Activated CD4-positive, CD25-positive, alpha-beta regulatory T cell (primary cell): ENCODE measurements at regions not wholly inside any gene's neighbourhood (a gene's known extent, or its start where the extent isn't known, plus 50 kb on each side); places are given as distances from the start of the nearest gene placed in this dataset.

ENCODE experiments used
- DNase-seq, 4 experiments: peaks; one replicate each; lab custom pipeline; 2025; lab: John Stamatoyannopoulos, UW

DNA sequence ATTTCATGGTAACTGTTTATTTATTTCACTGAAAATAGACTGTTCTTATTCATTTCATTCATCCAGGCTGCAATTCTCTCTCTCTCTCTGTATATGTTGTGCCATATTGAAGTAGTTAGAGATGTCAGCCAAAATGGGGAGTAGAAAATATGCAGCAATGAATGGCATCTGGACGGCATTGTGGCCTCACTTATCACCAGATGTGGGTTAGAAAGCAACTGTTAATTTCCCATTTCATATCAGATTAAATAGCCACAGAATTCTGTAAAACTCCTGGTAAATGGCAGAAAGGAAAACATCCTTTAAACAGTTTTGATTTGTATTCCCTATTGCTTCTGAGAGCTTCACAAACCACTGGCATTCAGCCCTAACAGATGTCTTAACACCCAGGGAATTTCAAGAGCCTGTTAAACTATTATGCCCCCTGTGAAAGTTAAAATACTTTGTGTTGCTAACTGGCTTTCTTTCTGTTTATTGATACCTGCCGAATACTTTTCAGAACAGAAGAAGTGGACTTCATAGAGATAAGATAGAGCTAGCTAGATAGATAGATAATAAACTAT, 1763.3 kb upstream of the MIR17HG start:
- DNase-seq, result no peak

DNA sequence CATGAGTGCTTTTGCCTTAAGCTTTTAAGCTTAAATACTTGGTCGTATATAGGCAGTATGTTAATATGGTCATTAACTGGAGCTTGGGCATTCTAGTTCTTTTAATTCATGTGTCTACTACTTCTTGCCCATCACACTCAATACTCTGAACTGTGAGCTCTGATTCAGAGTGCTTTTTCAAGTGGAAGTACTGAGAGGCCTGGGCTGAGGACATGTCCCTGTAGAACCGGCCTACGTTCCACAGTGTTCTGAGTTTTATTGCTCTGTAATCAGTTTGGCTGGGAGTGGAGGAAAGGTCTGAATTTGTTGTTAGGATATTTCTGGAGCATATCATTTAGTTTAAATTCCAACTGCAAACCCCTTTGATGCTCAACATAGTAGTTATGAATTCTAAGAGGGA, 1744.8 kb upstream of the MIR17HG start:
- DNase-seq, result no peak

DNA sequence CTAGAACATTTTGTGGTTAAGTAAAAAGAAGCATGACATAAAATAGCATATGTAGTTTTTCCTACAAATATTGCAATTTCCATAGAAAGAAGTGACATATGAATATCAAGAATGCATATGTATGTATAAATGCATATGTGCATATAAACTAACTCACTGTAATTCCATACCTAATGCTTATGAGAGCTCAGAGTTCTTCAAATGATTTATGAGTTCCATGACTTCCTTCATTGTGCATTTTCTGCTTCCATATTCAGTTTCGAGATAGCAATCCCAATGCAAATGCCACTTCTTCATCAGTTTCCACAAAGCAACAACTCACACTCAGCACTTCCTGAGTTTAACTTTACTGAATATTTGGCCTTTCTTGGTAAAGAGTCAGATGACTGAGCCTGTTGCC, 1744.3 kb upstream of the MIR17HG start:
- DNase-seq, result no peak

DNA sequence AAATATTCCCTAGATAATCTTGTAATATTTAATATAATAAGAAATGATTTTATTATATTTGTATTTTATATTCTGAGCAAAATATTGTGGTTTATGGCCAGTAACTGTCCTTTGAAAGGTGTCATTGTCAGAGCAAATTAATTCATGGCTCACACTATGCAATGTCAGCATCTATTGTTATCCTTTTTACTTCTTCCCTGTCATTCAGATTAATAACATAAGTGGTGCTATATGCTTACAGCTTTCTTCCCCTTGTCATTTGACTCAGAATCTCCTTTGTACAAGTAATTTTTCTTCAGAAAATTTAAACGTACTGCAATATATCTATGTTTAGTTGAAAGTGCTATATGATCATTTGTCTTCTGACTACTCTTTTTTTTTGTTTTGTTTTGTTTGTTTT, 1738.2 kb upstream of the MIR17HG start:
- no peak for DNase-seq

DNA sequence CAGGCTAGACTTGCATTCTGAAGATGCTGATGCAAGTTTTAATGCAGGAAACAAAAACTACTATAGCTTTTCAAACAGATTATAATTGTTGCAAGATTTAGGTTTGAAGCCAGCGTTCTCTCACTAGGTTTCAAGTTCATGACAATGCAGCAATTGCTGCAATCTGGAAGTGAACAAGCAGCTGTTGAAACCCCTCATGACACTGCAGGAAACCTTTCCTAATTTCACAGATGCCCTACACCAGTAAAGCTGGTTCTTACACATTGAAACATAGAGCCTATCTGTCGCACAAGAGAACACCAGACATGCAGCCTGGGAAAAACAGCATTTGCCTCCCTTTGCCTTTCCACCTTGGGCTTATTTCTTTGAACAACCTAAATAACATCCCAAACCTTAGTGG, 1737.2 kb upstream of the MIR17HG start:
- no peak for DNase-seq

DNA sequence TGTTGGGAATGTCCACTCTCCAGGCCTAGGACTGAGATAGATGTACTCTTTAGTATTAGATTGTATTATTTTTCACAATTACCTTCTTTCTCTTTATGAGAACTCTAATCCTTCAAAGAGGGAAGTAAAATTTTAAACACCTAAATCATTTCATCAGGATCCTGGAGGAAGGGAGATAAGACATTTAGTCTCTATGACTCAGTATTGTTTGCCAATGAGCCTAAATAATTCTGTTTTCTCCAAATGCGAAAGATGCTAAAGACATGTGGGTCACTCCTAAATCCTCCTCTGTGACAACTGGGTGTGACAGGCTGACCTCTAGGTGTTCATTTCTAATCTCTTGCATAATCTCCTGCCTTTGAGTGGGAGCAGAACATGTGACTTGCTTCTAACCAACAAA, 1736.6 kb upstream of the MIR17HG start:
- no peak for DNase-seq

DNA sequence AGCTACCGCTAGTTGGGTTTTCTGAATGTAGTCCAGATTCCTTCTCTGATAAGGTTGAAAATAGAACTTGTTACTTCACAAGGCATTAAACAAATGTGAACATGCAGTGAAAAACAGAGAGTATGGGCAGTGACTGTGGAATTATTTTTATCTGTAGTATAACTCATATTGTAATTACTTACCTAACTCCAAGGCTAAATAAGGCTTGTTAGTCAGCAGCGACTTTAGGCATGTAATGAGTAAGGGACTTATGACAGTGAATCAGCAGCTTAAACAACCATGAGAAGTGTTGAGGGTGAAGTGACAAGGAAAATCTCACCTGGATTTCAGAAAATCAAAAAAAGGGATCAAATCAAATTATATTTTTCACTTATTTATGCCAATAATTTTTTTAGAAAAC, 1719.5 kb upstream of the MIR17HG start:
- no peak for DNase-seq

DNA sequence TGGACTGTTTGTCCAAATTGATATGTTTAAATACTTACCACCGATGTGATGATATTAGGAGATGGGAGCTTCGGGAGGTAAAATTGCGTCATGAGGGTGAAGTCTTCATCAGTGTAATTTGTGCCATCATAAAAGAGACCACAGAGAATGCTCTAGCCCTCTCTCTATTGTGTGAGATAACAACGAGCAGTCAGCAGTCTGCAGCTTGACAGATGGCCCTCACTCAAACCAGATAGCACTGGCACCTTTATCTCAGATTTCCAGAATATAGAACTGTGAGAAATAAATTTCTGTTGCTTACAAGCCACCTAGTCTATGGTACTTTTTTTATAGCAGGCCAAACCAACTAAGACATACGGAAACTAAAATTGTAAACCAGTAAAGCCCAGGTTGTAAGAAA, 1718.9 kb upstream of the MIR17HG start:
- no peak for DNase-seq

DNA sequence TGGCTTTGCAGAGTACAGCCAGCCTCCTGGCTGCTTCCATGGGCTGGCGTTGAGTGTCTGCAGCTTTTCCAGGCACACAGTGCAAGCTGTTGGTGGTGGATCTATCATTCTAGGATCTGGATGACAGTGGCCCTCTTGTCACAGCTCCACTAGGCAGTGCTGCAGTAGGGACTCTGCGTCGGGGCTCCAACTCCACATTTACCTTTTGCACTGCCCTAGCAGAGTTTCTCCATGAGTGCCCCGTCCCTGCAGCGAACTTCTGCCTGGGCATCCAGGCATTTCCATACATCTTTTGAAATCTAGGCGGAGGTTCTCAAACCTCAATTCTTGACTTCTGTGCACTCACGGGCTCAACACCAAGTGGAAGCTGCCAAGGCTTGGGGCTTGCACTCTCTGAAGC, 1697.3 kb upstream of the MIR17HG start:
- no peak for DNase-seq

DNA sequence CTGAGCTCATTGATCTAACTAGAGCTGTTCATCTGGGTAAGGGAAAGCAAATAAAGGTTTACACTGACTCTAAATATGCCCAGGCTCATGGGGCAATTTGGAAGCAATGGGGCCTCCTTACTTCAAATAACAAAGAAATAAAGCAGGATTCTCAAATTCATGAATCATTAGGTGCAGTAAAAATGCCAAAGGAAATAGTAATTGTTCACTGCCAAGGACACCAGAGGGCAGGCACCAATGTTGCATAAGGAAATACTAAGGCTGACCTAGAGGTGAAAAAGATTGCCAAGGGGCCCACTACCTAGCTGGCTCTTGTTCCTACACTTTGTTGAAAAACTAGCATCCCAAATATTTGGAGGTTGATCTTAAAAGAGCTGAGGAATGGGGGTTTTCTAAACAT, 1686.7 kb upstream of the MIR17HG start:
- no peak for DNase-seq

DNA sequence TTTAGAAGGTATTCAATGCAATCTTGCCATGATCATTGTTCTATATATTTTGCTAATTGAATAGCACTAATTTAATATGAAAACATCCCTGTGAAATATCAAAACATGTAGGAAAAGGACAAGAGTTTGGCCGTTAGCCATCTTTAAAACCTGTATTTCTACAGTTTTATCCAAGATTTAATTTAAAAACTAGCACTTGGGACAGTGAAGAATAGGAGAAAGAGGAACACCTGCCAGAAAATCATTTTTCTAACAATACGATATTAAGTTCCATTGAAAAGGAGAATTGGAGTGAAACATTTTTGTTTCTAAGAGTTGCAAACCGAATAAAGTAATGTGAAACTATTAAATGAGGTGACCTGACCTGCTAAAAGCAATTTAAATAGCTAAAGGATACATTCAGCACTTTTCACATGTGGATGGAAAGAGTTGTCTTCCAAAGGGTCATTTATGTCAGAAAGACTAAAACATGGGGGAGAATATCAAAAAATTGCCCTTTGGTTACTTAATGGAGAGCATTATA, 1673.6 kb upstream of the MIR17HG start:
- DNase-seq, result no peak

DNA sequence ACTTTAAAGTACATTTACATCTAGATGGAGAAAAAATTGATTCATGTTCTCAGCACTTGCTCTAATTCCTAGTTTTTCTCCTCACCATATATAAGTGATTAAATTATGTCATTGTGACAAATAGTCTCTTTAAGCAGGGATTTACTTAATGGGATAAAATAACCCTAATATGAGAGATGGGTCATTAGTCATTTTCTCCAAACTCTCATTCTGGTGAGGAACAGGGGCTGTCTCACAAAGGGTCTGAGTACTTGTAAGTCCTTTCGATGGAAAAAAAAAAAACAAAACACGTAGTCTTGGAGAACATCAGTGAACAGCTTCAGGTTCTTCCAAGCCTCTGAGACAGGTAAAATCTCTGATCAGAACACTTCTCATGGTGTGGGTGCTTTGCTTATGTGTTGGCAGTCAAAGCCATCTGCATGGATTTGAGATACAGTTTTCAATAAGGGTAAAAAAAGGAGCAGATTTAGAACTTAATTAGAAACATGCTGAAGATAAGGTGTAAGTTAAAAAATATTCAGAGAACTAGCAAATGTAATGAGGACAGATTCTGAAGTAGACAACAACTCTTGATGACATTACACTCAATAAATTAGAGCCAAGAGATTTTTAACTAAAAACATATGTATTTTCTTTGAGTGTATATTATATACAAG, 1668.9 kb upstream of the MIR17HG start:
- DNase-seq, result no peak

DNA sequence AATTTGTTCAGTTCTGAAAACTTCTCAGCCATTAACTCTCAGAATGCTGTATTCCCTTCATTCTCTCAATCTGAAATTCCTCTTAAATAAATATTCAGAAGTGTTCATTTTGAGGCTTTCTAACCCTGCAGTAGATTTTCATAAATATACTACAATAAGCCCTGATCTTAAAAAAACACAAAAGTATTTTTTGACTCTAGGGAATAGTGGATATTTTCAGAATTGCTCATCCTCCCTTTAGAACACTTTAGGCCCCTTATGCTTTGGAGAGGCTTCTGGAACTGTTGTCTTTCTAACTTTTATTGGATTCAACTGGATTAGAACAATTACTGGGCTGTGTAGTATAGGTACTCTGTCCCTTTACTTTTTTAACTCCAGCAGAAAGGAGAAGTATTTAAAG, 1662.6 kb upstream of the MIR17HG start:
- DNase-seq, result no peak

DNA sequence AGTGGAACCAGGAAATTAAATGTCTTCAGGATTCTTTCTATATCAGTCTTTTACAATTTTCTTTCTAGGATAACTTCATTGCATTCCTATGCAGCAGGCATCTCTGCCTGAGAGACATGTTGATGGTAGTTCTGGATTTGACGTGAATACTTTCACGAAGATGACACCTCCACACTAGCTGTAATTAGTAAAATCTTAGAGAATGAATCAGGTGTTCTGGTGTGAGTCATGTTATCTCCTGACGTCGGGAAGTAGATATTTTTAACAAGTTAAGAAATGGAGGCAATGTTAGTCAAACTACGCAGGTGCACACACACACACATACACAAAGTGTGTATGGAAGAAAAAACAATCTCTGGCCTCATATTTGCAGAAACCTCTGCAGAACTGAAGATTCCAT, 1661.3 kb upstream of the MIR17HG start:
- no peak for DNase-seq

DNA sequence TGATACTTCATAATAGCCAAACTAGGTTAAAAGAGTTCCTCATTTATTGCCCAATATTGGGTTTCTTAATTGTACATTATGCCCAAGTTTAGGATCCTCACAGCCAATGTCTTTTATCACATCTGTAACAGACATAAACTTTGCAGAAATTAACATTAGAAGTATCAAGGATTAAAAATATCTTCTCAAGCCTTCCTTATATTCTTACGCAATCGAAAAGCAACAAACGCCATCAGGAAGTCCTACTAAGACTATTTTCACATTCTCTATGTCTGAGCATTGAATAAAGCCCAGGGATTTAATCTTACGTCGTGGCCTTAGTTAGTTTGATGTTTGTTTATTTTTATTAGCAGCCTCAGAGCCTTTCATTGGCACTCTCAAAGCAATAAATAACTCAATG, 1660.4 kb upstream of the MIR17HG start:
- no peak for DNase-seq

DNA sequence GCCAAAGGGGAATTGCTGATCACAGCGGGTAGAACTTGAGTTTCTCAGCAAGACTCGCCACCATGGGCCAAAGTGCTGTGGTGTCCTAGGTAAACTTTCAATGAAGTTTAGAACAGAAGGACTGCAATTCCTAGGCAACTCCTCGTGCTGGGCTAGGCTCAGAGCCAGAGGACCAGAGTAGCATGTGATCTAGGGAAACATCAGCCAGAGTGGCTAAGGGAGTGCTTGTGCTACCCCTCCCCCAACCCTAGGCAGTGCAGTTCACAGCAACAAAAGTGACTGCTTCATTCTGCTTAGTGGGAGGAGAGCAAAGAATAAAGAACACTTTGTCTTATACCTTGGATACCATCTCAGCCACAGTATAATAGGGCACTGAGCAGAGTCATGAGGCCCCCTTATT, 1658.6 kb upstream of the MIR17HG start:
- no peak for DNase-seq

DNA sequence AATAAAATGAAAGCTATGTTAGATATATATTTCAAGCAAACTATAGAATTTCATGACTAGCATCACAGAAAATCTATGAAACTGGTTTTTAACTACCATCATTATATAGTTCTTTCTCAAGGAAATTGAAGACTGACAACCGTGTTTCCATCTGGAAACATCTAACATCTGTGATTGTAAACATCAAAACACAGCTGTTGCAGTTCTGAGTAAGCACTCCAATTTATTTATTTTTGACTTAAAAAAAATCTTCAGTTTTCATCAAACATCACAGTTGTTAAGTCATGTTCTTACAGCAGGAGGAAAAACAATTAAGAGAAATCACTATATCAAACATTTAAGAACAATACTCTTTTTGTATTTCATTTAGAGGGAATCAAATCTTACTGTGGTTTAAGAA, 1653.0 kb upstream of the MIR17HG start:
- no peak for DNase-seq

DNA sequence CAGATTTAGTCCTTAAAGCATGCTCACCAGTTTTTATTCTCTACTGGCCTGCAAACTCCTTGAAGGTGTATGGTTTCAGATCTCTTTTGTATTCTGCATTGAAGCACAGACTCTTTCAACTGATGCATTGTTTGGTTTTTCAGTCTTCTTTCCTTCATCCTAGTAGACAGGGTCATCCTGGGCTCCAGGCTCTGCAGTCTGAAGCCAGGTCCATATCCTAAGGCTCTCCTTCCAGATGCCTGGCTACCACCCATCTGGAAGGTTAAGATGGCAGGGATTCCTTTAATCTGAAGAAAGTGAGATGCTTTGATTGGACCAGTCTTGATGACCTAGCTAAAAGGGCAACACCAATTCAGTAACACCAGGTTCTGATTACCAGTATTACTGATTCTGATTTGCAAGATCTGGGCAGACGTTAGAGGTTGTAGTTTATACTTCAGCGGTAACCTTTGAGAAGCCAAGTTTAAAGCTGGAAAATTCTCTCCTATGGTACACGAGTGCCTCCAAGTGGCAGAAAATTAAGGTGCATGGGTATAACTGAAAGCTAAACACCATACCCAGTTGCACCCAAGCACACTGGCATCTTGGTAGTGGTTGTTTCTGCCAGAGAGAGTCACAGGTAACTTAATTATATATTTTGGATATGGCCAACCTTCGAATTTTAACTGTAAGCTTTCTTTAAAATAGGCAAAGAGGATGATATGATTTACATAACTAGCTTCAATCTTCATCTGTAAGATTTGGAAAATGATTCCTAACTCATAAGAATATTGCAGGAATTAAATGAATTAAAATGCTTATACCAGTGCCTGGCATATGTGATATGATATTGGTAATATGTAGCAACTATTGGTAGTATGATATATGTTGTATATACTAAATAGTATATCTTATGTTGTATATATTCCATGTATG, 1651.9 kb upstream of the MIR17HG start:
- DNase-seq, result no peak

DNA sequence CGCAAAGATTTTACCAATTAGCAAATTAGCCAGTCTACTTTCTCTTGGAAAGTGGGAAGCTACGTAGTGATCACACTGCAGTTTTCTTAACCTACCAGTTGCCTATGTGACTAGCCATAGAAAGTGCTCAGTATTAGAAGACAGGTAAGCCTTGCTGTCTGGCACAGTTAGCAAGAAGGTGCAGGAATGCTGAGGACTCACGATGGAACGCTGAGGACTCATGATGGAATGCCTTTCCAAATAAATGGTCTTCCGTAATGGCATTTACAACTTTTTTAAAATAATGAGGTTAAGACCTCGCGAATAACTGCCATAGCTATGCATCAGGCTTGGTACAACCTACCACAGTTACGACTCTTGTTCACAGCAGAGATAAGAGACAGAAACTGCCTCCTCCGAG, 1645.6 kb upstream of the MIR17HG start:
- no peak for DNase-seq

DNA sequence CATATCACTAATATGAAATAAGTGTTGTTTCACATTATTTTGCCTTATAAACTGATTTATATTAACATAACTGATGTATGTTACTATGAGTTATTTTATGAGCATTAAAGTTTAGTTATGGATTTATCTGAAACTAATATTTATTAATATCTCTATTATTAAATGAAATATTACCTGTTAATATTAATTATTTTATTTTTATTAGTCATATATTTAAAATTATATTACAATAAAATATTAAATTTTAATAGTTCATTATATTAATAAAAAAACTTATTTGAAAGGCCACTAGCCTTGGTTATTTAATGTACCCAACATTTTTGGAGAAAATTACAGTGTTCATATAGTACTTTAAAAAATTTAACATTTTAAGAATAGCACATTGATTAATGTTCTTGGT, 1643.4 kb upstream of the MIR17HG start:
- DNase-seq, result no peak

DNA sequence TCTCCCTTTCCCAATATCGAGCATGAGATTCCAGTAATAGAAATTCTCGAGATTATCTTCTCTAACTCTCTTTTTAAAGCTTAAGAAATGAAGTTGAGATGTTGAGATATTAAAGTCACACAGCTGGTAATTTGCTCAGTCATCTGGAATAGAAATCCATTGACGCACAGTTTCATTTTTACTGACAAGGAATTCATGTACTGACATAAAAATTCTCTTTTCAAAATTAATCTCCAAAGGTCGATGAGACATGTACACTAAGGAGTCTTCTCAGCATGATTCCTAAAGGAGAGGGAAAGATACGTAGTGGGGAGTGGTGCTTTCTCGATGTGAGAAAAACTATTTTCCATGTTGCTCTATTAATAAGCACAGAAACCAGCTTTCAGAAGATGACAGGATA, 1639.5 kb upstream of the MIR17HG start:
- DNase-seq, result no peak

DNA sequence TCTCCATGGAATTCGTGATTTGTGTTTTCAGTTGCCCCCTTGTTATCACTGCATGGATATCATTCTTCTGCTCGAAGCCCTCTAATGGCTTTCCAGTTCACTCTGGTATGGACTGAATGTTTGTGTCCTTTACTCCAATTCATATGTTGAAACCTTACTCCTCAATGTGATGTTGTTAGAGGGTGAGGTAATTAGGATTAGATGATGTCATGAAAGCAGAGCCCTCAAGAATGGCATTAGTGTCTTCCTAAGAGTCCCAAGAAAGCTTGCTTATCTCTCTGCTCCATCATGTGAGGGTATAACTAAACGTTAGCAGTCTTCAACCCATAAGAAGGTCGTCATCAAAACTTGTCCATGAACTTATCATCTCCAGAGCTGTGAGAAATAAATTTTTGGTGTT, 1626.3 kb upstream of the MIR17HG start:
- no peak for DNase-seq
